Astrocyte (in vitro differentiated cells and primary cell): ENCODE measurements at regions not wholly inside any gene's neighbourhood (a gene's known extent, or its start where the extent isn't known, plus 50 kb on each side); places are given as distances from the start of the nearest gene placed in this dataset.

Experiments used
- CTCF ChIP-seq: IDR thresholded peaks from 2 replicates; pipeline ENCODE4 v1.5.1; 2011; ENCODE audit warnings: low read depth, mild to moderate bottlenecking, inconsistent platforms, low read length, moderate library complexity; ENCODE audit not compliant: insufficient read depth
- EZH2 ChIP-seq: IDR thresholded peaks from 2 replicates; pipeline ENCODE4 v1.6.1; 2012; ENCODE audit warnings: mild to moderate bottlenecking, low read length, inconsistent platforms; ENCODE audit not compliant: insufficient read depth

- TF ChIP-seq CTCF, result no peak
- TF ChIP-seq EZH2, result no peak
Observed at GRCh38 chr7:41107330-41107937, 595.5 kb downstream of the INHBA start.
